ENCODE measurements at regions not wholly inside any gene's neighbourhood (a gene's known extent, or its start where the extent isn't known, plus 50 kb on each side); places are given as distances from the start of the nearest gene placed in this dataset.

- TF ChIP-seq CTCF (IDR thresholded peaks at IDR 0.05; ENCODE audit: low read depth, low read length), result no peak
- H3K4me3 ChIP-seq (ENCODE audit: low read depth, low read length), result no peak overlapping the region
These were observed 718.6 kb downstream of the AMY1C start for GRCh38 chr1:104468282-104468681.

GRCh38 chr1:104476126-104476525 lies 726.4 kb downstream of the AMY1C start:
- TF ChIP-seq CTCF (IDR thresholded peaks at IDR 0.05; ENCODE audit: low read depth, low read length), result no peak

GRCh38 chr1:104488296-104489015 lies 738.8 kb downstream of the AMY1C start:
- H3K4me3 ChIP-seq (ENCODE audit: low read depth, low read length), result no peak overlapping the region
- TF ChIP-seq CTCF (IDR thresholded peaks at IDR 0.05; ENCODE audit: low read depth, low read length), result no peak

More at GRCh38 chr1:104476126-104476525, 726.4 kb downstream of the AMY1C start:
- no peak overlapping the region for H3K4me3 ChIP-seq (ENCODE audit: low read depth, low read length)

GRCh38 chr1:104526158-104526795 lies 776.6 kb downstream of the AMY1C start:
- no peak for TF ChIP-seq CTCF (IDR thresholded peaks at IDR 0.05; ENCODE audit: low read depth, low read length)
- H3K4me3 ChIP-seq (ENCODE audit: low read depth, low read length), result no peak overlapping the region

GRCh38 chr1:104531990-104532389 lies 782.3 kb downstream of the AMY1C start:
- TF ChIP-seq CTCF (IDR thresholded peaks at IDR 0.05; ENCODE audit: low read depth, low read length), result no peak
- no peak overlapping the region for H3K4me3 ChIP-seq (ENCODE audit: low read depth, low read length)

- no peak overlapping the region for H3K4me3 ChIP-seq (ENCODE audit: low read depth, low read length)
- TF ChIP-seq CTCF (IDR thresholded peaks at IDR 0.05; ENCODE audit: low read depth, low read length), result no peak
These were observed 824.9 kb downstream of the AMY1C start for GRCh38 chr1:104574620-104575019.

- TF ChIP-seq CTCF (IDR thresholded peaks at IDR 0.05; ENCODE audit: low read depth, low read length), result no peak
- no peak overlapping the region for H3K4me3 ChIP-seq (ENCODE audit: low read depth, low read length)
These were observed 843.2 kb downstream of the AMY1C start for GRCh38 chr1:104592926-104593325.
